ENCODE measurements at regions not wholly inside any gene's neighbourhood (a gene's known extent, or its start where the extent isn't known, plus 50 kb on each side); places are given as distances from the start of the nearest gene placed in this dataset.

DNA sequence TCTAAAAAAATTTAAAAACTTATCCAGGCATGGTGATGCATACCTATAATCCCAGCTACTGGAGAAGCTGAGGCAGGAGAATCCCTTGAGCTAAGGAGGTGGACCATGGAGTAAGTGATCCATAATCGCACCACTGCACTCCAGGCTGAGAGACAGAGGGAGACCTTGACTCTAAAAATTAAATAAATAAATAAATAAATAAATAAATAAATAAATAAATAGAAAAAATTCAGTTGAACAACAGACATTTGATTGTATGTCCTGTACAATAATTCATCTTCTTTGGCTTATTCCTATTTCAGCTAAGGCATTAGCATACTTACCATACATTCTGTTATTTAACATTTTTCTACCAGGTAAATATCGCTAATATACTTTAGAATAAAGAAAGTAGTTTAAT lies 726.1 kb upstream of the GALNTL6 start:
- Histone ChIP-seq H3K27me3 (replicated peaks in 1 of 2; ENCODE audit: control insufficient read depth in 2 of 2, extremely low read depth in 1 of 2, insufficient read depth in 2 of 2, low read length in 1 of 2) (no peaks in the 10 kb centered on the region), H3K9me3 (no peaks in the 10 kb centered on the region), H3K4me3 (ENCODE audit: control insufficient read depth in 1 of 2, extremely low read depth in 1 of 2, low read length in 1 of 2) (no peak overlapping the region), H3K36me3 (ENCODE audit: control insufficient read depth in 2 of 2, extremely low read depth in 1 of 2, insufficient read depth in 1 of 2, low read length in 1 of 2) (no peaks in the 10 kb centered on the region), H3K27ac (ENCODE audit: low read length) (no peak overlapping the region), H3K4me1 (ENCODE audit: control insufficient read depth in 1 of 2, extremely low read depth in 1 of 2, insufficient read depth in 2 of 2, low read length in 2 of 2) (no peaks in the 10 kb centered on the region)
- POLR2A ChIA-PET, result no interaction called here
- Mint-ChIP-seq H3K4me1 (no peaks in the 10 kb centered on the region), H3K27me3 (no peaks in the 10 kb centered on the region), H3K27ac (no peak overlapping the region), H3K4me3 (no peak overlapping the region), H3K36me3 (no peaks in the 10 kb centered on the region), H3K9me3 (peaks cover 7 to 25% (median 11%) of the 10 kb centered on the region in 3 donors)
- DNase-seq, result no peak
- WGBS (ENCODE audit: insufficient coverage), result no CpG with 5 or more reads among the region's 2 CpGs
- CTCF ChIA-PET, result no interaction called here
- no peak for ATAC-seq (replicated peaks in 1 of 4)

- peaks cover 18 to 27% (median 19%) of the 10 kb centered on the region in 3 donors for H3K9me3 Mint-ChIP-seq
These were observed 745.8 kb upstream of the GALNTL6 start for GRCh38 chr4:171067422-171067821.

GRCh38 chr4:171049380-171049779 lies 763.8 kb upstream of the GALNTL6 start:
- Histone ChIP-seq H3K36me3 (ENCODE audit: control insufficient read depth in 2 of 2, extremely low read depth in 1 of 2, insufficient read depth in 1 of 2, low read length in 1 of 2) (no peaks in the 10 kb centered on the region), H3K27ac (ENCODE audit: low read length) (no peak overlapping the region), H3K9me3 (no peaks in the 10 kb centered on the region), H3K4me1 (ENCODE audit: control insufficient read depth in 1 of 2, extremely low read depth in 1 of 2, insufficient read depth in 2 of 2, low read length in 2 of 2) (no peaks in the 10 kb centered on the region), H3K27me3 (replicated peaks in 1 of 2; ENCODE audit: control insufficient read depth in 2 of 2, extremely low read depth in 1 of 2, insufficient read depth in 2 of 2, low read length in 1 of 2) (no peaks in the 10 kb centered on the region), H3K4me3 (ENCODE audit: control insufficient read depth in 1 of 2, extremely low read depth in 1 of 2, low read length in 1 of 2) (no peak overlapping the region)
- no peaks in the 10 kb centered on the region for H3K36me3 Mint-ChIP-seq
- H3K27me3 Mint-ChIP-seq, result no peaks in the 10 kb centered on the region
- WGBS (ENCODE audit: insufficient coverage), result no CpG with 5 or more reads among the region's 1 CpG
- H3K27ac Mint-ChIP-seq, result no peak overlapping the region
- ChIA-PET POLR2A (no interaction called here), CTCF (no interaction called here)
- H3K9me3 Mint-ChIP-seq, result peaks cover under 1 to 13% (median 5%) of the 10 kb centered on the region in 3 donors
- H3K4me3 Mint-ChIP-seq, result no peak overlapping the region
- no peaks in the 10 kb centered on the region for H3K4me1 Mint-ChIP-seq
- ATAC-seq (replicated peaks in 1 of 4) (no peak), DNase-seq (no peak)

More at GRCh38 chr4:171067422-171067821, 745.8 kb upstream of the GALNTL6 start:
- no CpG with 5 or more reads among the region's 1 CpG for WGBS (ENCODE audit: insufficient coverage)
- H3K4me3 Mint-ChIP-seq, result no peak overlapping the region
- no peak for ATAC-seq (replicated peaks in 1 of 4)
- H3K36me3 Mint-ChIP-seq, result no peaks in the 10 kb centered on the region
- no peaks in the 10 kb centered on the region for H3K4me1 Mint-ChIP-seq
- H3K27ac Mint-ChIP-seq, result no peak overlapping the region
- no peak overlapping the region for H3K27ac ChIP-seq (ENCODE audit: low read length)
- no peak for DNase-seq
- POLR2A ChIA-PET, result no interaction called here
- CTCF ChIA-PET, result interaction anchor here in 1 of 2 donors (0.6 kb wide), 1 partner anchor 1312 kb away, joined by 3 read pairs; no protein-coding TSS in a partner anchor
- H3K9me3 ChIP-seq, result no peaks in the 10 kb centered on the region
- no peak overlapping the region for H3K4me3 ChIP-seq (ENCODE audit: control insufficient read depth in 1 of 2, extremely low read depth in 1 of 2, low read length in 1 of 2)
- no peaks in the 10 kb centered on the region for H3K27me3 Mint-ChIP-seq
- H3K27me3 ChIP-seq (replicated peaks in 1 of 2; ENCODE audit: control insufficient read depth in 2 of 2, extremely low read depth in 1 of 2, insufficient read depth in 2 of 2, low read length in 1 of 2), result no peaks in the 10 kb centered on the region
- no peaks in the 10 kb centered on the region for H3K4me1 ChIP-seq (ENCODE audit: control insufficient read depth in 1 of 2, extremely low read depth in 1 of 2, insufficient read depth in 2 of 2, low read length in 2 of 2)
- H3K36me3 ChIP-seq (ENCODE audit: control insufficient read depth in 2 of 2, extremely low read depth in 1 of 2, insufficient read depth in 1 of 2, low read length in 1 of 2), result no peaks in the 10 kb centered on the region

DNA sequence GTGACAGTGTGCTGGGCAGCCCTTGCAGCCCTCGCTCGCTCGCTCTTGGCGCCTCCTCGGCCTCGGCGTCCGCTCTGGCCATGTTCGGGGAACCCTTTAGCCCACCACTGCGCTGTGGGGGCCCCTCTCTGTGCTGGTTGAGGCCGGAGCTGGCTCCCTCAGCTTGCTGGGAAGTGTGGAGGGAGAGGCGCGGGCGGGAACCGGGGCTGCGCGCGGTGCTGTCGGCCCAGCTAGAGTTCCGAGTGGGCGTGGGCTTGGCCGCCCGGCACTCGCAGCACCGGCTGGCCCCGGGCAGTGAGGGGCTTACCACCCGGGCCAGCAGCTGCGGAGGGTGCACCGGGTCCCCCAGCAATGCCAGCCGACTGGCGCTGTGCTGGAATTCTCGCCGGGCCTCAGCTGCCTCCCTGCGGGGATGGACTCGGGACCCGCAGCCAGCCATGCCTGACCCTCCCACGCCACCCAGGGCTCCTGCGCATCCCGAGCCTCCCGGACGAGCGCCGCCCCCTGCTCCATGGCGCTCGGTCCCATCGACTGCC lies 770.1 kb upstream of the GALNTL6 start:
- WGBS (ENCODE audit: insufficient coverage), result 95% methylated on average over 39 of the region's 46 CpGs
- CTCF ChIA-PET, result no interaction called here

GRCh38 chr4:171035909-171036308 lies 777.3 kb upstream of the GALNTL6 start:
- Mint-ChIP-seq H3K4me3 (no peak overlapping the region), H3K27me3 (no peaks in the 10 kb centered on the region), H3K36me3 (no peaks in the 10 kb centered on the region), H3K4me1 (no peaks in the 10 kb centered on the region), H3K9me3 (peaks cover 4 to 8% (median 8%) of the 10 kb centered on the region in 3 donors), H3K27ac (no peak overlapping the region)
- WGBS (ENCODE audit: insufficient coverage), result no CpG with 5 or more reads among the region's 3 CpGs
- ATAC-seq (replicated peaks in 1 of 4), result no peak
- no peaks in the 10 kb centered on the region for H3K36me3 ChIP-seq (ENCODE audit: control insufficient read depth in 2 of 2, extremely low read depth in 1 of 2, insufficient read depth in 1 of 2, low read length in 1 of 2)
- no peak overlapping the region for H3K4me3 ChIP-seq (ENCODE audit: control insufficient read depth in 1 of 2, extremely low read depth in 1 of 2, low read length in 1 of 2)
- H3K27ac ChIP-seq (ENCODE audit: low read length), result no peak overlapping the region
- H3K4me1 ChIP-seq (ENCODE audit: control insufficient read depth in 1 of 2, extremely low read depth in 1 of 2, insufficient read depth in 2 of 2, low read length in 2 of 2), result no peaks in the 10 kb centered on the region
- no peaks in the 10 kb centered on the region for H3K27me3 ChIP-seq (replicated peaks in 1 of 2; ENCODE audit: control insufficient read depth in 2 of 2, extremely low read depth in 1 of 2, insufficient read depth in 2 of 2, low read length in 1 of 2)
- no peak for DNase-seq
- ChIA-PET CTCF (no interaction called here), POLR2A (no interaction called here)
- no peaks in the 10 kb centered on the region for H3K9me3 ChIP-seq

More for the DNA sequence above, 770.1 kb upstream of the GALNTL6 start:
- no peaks in the 10 kb centered on the region for H3K27me3 Mint-ChIP-seq
- Histone ChIP-seq H3K4me1 (ENCODE audit: control insufficient read depth in 1 of 2, extremely low read depth in 1 of 2, insufficient read depth in 2 of 2, low read length in 2 of 2) (no peaks in the 10 kb centered on the region), H3K9me3 (no peaks in the 10 kb centered on the region), H3K4me3 (ENCODE audit: control insufficient read depth in 1 of 2, extremely low read depth in 1 of 2, low read length in 1 of 2) (no peak overlapping the region), H3K36me3 (ENCODE audit: control insufficient read depth in 2 of 2, extremely low read depth in 1 of 2, insufficient read depth in 1 of 2, low read length in 1 of 2) (no peaks in the 10 kb centered on the region), H3K27me3 (replicated peaks in 1 of 2; ENCODE audit: control insufficient read depth in 2 of 2, extremely low read depth in 1 of 2, insufficient read depth in 2 of 2, low read length in 1 of 2) (no peaks in the 10 kb centered on the region), H3K27ac (ENCODE audit: low read length) (no peak overlapping the region)
- H3K36me3 Mint-ChIP-seq, result no peaks in the 10 kb centered on the region
- peak in 1 of 35 experiments; percentile 0 for DNase-seq
- H3K27ac Mint-ChIP-seq, result no peak overlapping the region
- no peaks in the 10 kb centered on the region for H3K4me1 Mint-ChIP-seq
- no peak overlapping the region for H3K4me3 Mint-ChIP-seq
- POLR2A ChIA-PET, result no interaction called here
- H3K9me3 Mint-ChIP-seq, result peaks cover 2 to 18% (median 13%) of the 10 kb centered on the region in 3 donors
- ATAC-seq (replicated peaks in 1 of 4), result no peak

- H3K9me3 Mint-ChIP-seq, result peaks cover 4 to 7% (median 4%) of the 10 kb centered on the region in 3 donors
- H3K4me3 Mint-ChIP-seq, result no peak overlapping the region
- H3K27ac Mint-ChIP-seq, result no peak overlapping the region
- no peaks in the 10 kb centered on the region for H3K4me1 Mint-ChIP-seq
- Histone ChIP-seq H3K9me3 (no peaks in the 10 kb centered on the region), H3K36me3 (ENCODE audit: control insufficient read depth in 2 of 2, extremely low read depth in 1 of 2, insufficient read depth in 1 of 2, low read length in 1 of 2) (no peaks in the 10 kb centered on the region), H3K4me1 (ENCODE audit: control insufficient read depth in 1 of 2, extremely low read depth in 1 of 2, insufficient read depth in 2 of 2, low read length in 2 of 2) (no peaks in the 10 kb centered on the region), H3K4me3 (ENCODE audit: control insufficient read depth in 1 of 2, extremely low read depth in 1 of 2, low read length in 1 of 2) (no peak overlapping the region), H3K27me3 (replicated peaks in 1 of 2; ENCODE audit: control insufficient read depth in 2 of 2, extremely low read depth in 1 of 2, insufficient read depth in 2 of 2, low read length in 1 of 2) (no peaks in the 10 kb centered on the region), H3K27ac (ENCODE audit: low read length) (no peak overlapping the region)
- POLR2A ChIA-PET, result no interaction called here
- WGBS (ENCODE audit: insufficient coverage), result 14% methylated on average over 1 of the region's 1 CpG
- H3K36me3 Mint-ChIP-seq, result no peaks in the 10 kb centered on the region
- H3K27me3 Mint-ChIP-seq, result no peaks in the 10 kb centered on the region
- ATAC-seq (replicated peaks in 1 of 4) (no peak), DNase-seq (no peak)
- CTCF ChIA-PET, result no interaction called here
These were observed 781.9 kb upstream of the GALNTL6 start for GRCh38 chr4:171031338-171031737.

GRCh38 chr4:171025776-171026175 lies 787.4 kb upstream of the GALNTL6 start:
- ATAC-seq (replicated peaks in 1 of 4) (no peak), DNase-seq (no peak)
- H3K27me3 Mint-ChIP-seq, result no peaks in the 10 kb centered on the region
- POLR2A ChIA-PET, result no interaction called here
- Histone ChIP-seq H3K9me3 (no peaks in the 10 kb centered on the region), H3K27me3 (replicated peaks in 1 of 2; ENCODE audit: control insufficient read depth in 2 of 2, extremely low read depth in 1 of 2, insufficient read depth in 2 of 2, low read length in 1 of 2) (no peaks in the 10 kb centered on the region), H3K4me1 (ENCODE audit: control insufficient read depth in 1 of 2, extremely low read depth in 1 of 2, insufficient read depth in 2 of 2, low read length in 2 of 2) (no peaks in the 10 kb centered on the region), H3K27ac (ENCODE audit: low read length) (no peak overlapping the region), H3K36me3 (ENCODE audit: control insufficient read depth in 2 of 2, extremely low read depth in 1 of 2, insufficient read depth in 1 of 2, low read length in 1 of 2) (no peaks in the 10 kb centered on the region), H3K4me3 (ENCODE audit: control insufficient read depth in 1 of 2, extremely low read depth in 1 of 2, low read length in 1 of 2) (no peak overlapping the region)
- H3K27ac Mint-ChIP-seq, result no peak overlapping the region
- no peak overlapping the region for H3K4me3 Mint-ChIP-seq
- H3K4me1 Mint-ChIP-seq, result no peaks in the 10 kb centered on the region
- WGBS (ENCODE audit: insufficient coverage), result no CpG with 5 or more reads among the region's 2 CpGs
- no peaks in the 10 kb centered on the region for H3K36me3 Mint-ChIP-seq
- H3K9me3 Mint-ChIP-seq, result peaks cover 0 to 8% (median 0%) of the 10 kb centered on the region in 3 donors
- CTCF ChIA-PET, result no interaction called here

All from T-cell (primary cell).